SU-DHL-6 (cell line): ENCODE measurements at regions not wholly inside any gene's neighbourhood (a gene's known extent, or its start where the extent isn't known, plus 50 kb on each side); places are given as distances from the start of the nearest gene placed in this dataset.

Source experiments
- CTCF ChIP-seq: fragments of 200-600 bp; sonication (generic); IDR thresholded peaks from one replicate; pipeline ENCODE4 v1.5.1; 2017; ENCODE audit warnings: antibody characterized with exemption, mild to moderate bottlenecking, low read length, moderate library complexity; ENCODE audit not compliant: insufficient read depth, poor library complexity, severe bottlenecking
- EZH2phosphoT487 ChIP-seq: fragments of 200-600 bp; sonication (generic), shearing (Covaris generic); conservative IDR thresholded peaks from 2 replicates; pipeline ENCODE4 v1.6.1; 2018; ENCODE audit warnings: mild to moderate bottlenecking, antibody characterized with exemption, low read length, moderate library complexity, mixed read lengths

GRCh38 chr5:10073441-10074104 lies 176.1 kb downstream of the ATPSCKMT start:
- no peak for TF ChIP-seq CTCF
- TF ChIP-seq EZH2phosphoT487, result no peak
